PC-3 (cell line): ENCODE measurements at regions not wholly inside any gene's neighbourhood (a gene's known extent, or its start where the extent isn't known, plus 50 kb on each side); places are given as distances from the start of the nearest gene placed in this dataset.
A peak's percentile ranks its signal among the peaks of the same experiment; 100 is the strongest.

Source experiments
- ATAC-seq: fragments of 200-7000 bp; cut with Tn5 transposase; 2 replicates; pipeline ENCODE4 v1.9.1; 2020; ENCODE audit warnings: mild to moderate bottlenecking, moderate library complexity
- BruUV-seq: library from RNA; stranded (reverse); fragments of 400-500 nt; replicated peaks from 2 replicates; lab custom pipeline; 2021; lab: Mats Ljungman, UMichigan
- CTCF ChIA-PET: fragments of 300-600 bp; sonication (Branson Sonifier 250); formaldehyde crosslinking; loops from one replicate; lab custom pipeline; 2022; ENCODE audit warnings: antibody characterized with exemption; lab: Charles Lee
- POLR2A ChIA-PET: fragments of 300-600 bp; sonication (Branson Sonifier 250); formaldehyde crosslinking; loops from one replicate; lab custom pipeline; 2022; ENCODE audit warnings: antibody characterized with exemption; ENCODE audit not compliant: unreplicated experiment; lab: Charles Lee
- DNase-seq: peaks from one replicate; pipeline ENCODE4 v3.0.0-alpha.2; 2015
- H2AFZ ChIP-seq: fragments of 300-600 bp; sonication (generic); 2 replicates; pipeline ENCODE4 v1.6.0; 2016; ENCODE audit warnings: antibody characterized with exemption, low read length
- H3F3A ChIP-seq: fragments of 300-600 bp; sonication (generic); one replicate; pipeline ENCODE4 v1.6.0; 2017; ENCODE audit warnings: antibody characterized with exemption, low read length, control low read depth, mild to moderate bottlenecking; ENCODE audit not compliant: unreplicated experiment
- H3K27ac ChIP-seq: fragments of 300-600 bp; sonication (generic); 2 replicates; pipeline ENCODE4 v1.5.1; 2016; ENCODE audit warnings: mild to moderate bottlenecking, low read length
- H3K27me3 ChIP-seq: fragments of 300-600 bp; sonication (generic); 2 replicates; pipeline ENCODE4 v1.6.1; 2016; ENCODE audit warnings: low read length, mixed read lengths
- H3K36me3 ChIP-seq: fragments of 300-600 bp; sonication (generic); 2 replicates; pipeline ENCODE4 v1.6.1; 2016; ENCODE audit warnings: low read depth, mixed run types, low read length, mixed read lengths
- H3K4me1 ChIP-seq: fragments of 300-600 bp; sonication (generic); 2 replicates; pipeline ENCODE4 v1.5.1; 2016; ENCODE audit warnings: low read length; ENCODE audit not compliant: insufficient read depth
- H3K4me2 ChIP-seq: fragments of 300-600 bp; sonication (generic); 2 replicates; pipeline ENCODE4 v1.6.0; 2016; ENCODE audit warnings: low read length
- H3K4me3 ChIP-seq: fragments of 300-600 bp; sonication (generic); 2 replicates; pipeline ENCODE4 v1.5.1; 2016; ENCODE audit warnings: mild to moderate bottlenecking, low read length, mixed read lengths
- H3K79me2 ChIP-seq: fragments of 300-600 bp; sonication (generic); 2 replicates; pipeline ENCODE4 v1.6.1; 2017; ENCODE audit warnings: low read length, mixed read lengths
- H3K9ac ChIP-seq: fragments of 300-600 bp; sonication (generic); 2 replicates; pipeline ENCODE4 v1.6.0; 2016; ENCODE audit warnings: mild to moderate bottlenecking, low read length
- H3K9me2 ChIP-seq: fragments of 300-600 bp; sonication (generic); replicated peaks from 2 replicates; pipeline ENCODE4 v1.6.1; 2016; ENCODE audit warnings: mixed run types, low read length, mixed read lengths
- H3K9me3 ChIP-seq: fragments of 300-600 bp; sonication (generic); 2 replicates; pipeline ENCODE4 v1.6.1; 2016; ENCODE audit warnings: low read length, mixed read lengths
- H4K20me1 ChIP-seq: fragments of 300-600 bp; sonication (generic); 2 replicates; pipeline ENCODE4 v1.6.1; 2016; ENCODE audit warnings: low read length, mixed read lengths
- CTCF ChIP-seq: fragments of 300-600 bp; sonication (generic); conservative IDR thresholded peaks from 2 replicates; pipeline ENCODE4 v1.5.1; 2017; ENCODE audit warnings: antibody characterized with exemption, low read depth, mild to moderate bottlenecking, low read length
- EZH2 ChIP-seq: fragments of 300-600 bp; sonication (generic); IDR thresholded peaks from one replicate; pipeline ENCODE4 v1.6.1; 2017; ENCODE audit warnings: antibody characterized with exemption, mild to moderate bottlenecking, low read length; ENCODE audit not compliant: unreplicated experiment
- EZH2phosphoT487 ChIP-seq: fragments of 300-600 bp; sonication (generic); IDR thresholded peaks from 2 replicates; pipeline ENCODE4 v1.6.1; 2018; ENCODE audit warnings: mild to moderate bottlenecking, antibody characterized with exemption, low read length, borderline replicate concordance
- intact Hi-C: fragments of 100-400 bp; cut with micrococcal nuclease; formaldehyde crosslinking; loops from 2 replicates; pipeline ENCODE4 v1.9.0; 2023

- POLR2A ChIA-PET = no interaction called here
- H2AFZ ChIP-seq = no peak overlapping the region
Measured at GRCh38 chr2:7956126-7956689, 725.6 kb upstream of the ID2 start.

GRCh38 chr2:7961550-7961949 lies 720.3 kb upstream of the ID2 start:
- peak overlapping the region; percentile 35 for H3K4me2 ChIP-seq
- no peaks in the 10 kb centered on the region for H3K27me3 ChIP-seq
- POLR2A ChIA-PET = interaction anchor here (0.6 kb wide), 1 partner anchor 112 kb away, joined by 3 read pairs; no protein-coding TSS in a partner anchor
- no peak overlapping the region for H3K4me3 ChIP-seq
- DNase-seq (peak; percentile 48), ATAC-seq (peak; percentile 77)
- no peaks in the 10 kb centered on the region for H3K36me3 ChIP-seq
- no TSS peak for BruUV-seq
- intact Hi-C loops = loop anchor here (2.0 kb wide), 1 partner anchor 445 kb away; no protein-coding TSS in a partner anchor
- no peaks in the 10 kb centered on the region for H3F3A ChIP-seq
- peaks cover 15% of the 10 kb centered on the region for H3K4me1 ChIP-seq
- TF ChIP-seq CTCF = no peak
- no peak for TF ChIP-seq EZH2
- no peak for TF ChIP-seq EZH2phosphoT487
- H3K9me2 ChIP-seq = no peaks in the 10 kb centered on the region
- H3K9ac ChIP-seq = no peak overlapping the region
- CTCF ChIA-PET = no interaction called here
- no peaks in the 10 kb centered on the region for H3K9me3 ChIP-seq
- no peak overlapping the region for H2AFZ ChIP-seq
- H4K20me1 ChIP-seq = no peaks in the 10 kb centered on the region
- peak overlapping the region; percentile 3; the same call in 1 of the 2 replicates for H3K27ac ChIP-seq
- no peaks in the 10 kb centered on the region for H3K79me2 ChIP-seq

More at GRCh38 chr2:7956126-7956689, 725.6 kb upstream of the ID2 start:
- intact Hi-C loops = no loop called here
- ATAC-seq (no peak), DNase-seq (no peak)
- Histone ChIP-seq H3K36me3 (no peaks in the 10 kb centered on the region), H3K4me3 (no peak overlapping the region), H4K20me1 (no peaks in the 10 kb centered on the region), H3K79me2 (no peaks in the 10 kb centered on the region), H3F3A (no peaks in the 10 kb centered on the region), H3K4me1 (peaks cover 4% of the 10 kb centered on the region), H3K9me2 (no peaks in the 10 kb centered on the region), H3K9me3 (no peaks in the 10 kb centered on the region), H3K27me3 (no peaks in the 10 kb centered on the region), H3K4me2 (no peak overlapping the region), H3K9ac (no peak overlapping the region), H3K27ac (no peak overlapping the region)
- no peak for TF ChIP-seq EZH2
- no peak for TF ChIP-seq EZH2phosphoT487
- TF ChIP-seq CTCF = no peak
- CTCF ChIA-PET = no interaction called here
- BruUV-seq = no TSS peak

GRCh38 chr2:7962161-7962560 lies 719.7 kb upstream of the ID2 start:
- H3K9me2 ChIP-seq = no peaks in the 10 kb centered on the region
- ATAC-seq = no peak
- no peaks in the 10 kb centered on the region for H4K20me1 ChIP-seq
- no peaks in the 10 kb centered on the region for H3K79me2 ChIP-seq
- H3F3A ChIP-seq = no peaks in the 10 kb centered on the region
- H3K4me1 ChIP-seq = peaks cover 15% of the 10 kb centered on the region
- H3K9ac ChIP-seq = no peak overlapping the region
- H3K4me2 ChIP-seq = no peak overlapping the region
- H3K27me3 ChIP-seq = no peaks in the 10 kb centered on the region
- H3K36me3 ChIP-seq = no peaks in the 10 kb centered on the region
- no peaks in the 10 kb centered on the region for H3K9me3 ChIP-seq
- ChIA-PET CTCF (no interaction called here), POLR2A (interaction anchor here (0.6 kb wide), 1 partner anchor 113 kb away, joined by 3 read pairs; no protein-coding TSS in a partner anchor)
- H3K27ac ChIP-seq = no peak overlapping the region
- intact Hi-C loops = no loop called here
- H2AFZ ChIP-seq = no peak overlapping the region
- H3K4me3 ChIP-seq = no peak overlapping the region
- DNase-seq = no peak
- TF ChIP-seq EZH2phosphoT487 = no peak
- no peak for TF ChIP-seq CTCF
- TF ChIP-seq EZH2 = no peak
- BruUV-seq = no TSS peak
